Right atrium auricular region (tissue), 2 donors: ENCODE measurements at regions not wholly inside any gene's neighbourhood (a gene's known extent, or its start where the extent isn't known, plus 50 kb on each side); places are given as distances from the start of the nearest gene placed in this dataset.

Experiments
- DNase-seq: peaks from one replicate; pipeline ENCODE4 v3.0.0-alpha.2; 2019; ENCODE audit warnings: low spot score
- H3K27ac ChIP-seq, 2 donors: fragments of 200-600 bp; sonication (generic); 1 replicate in 1 of 2; 2 replicates in 1 of 2; pipeline ENCODE4 v1.5.1; 2016 to 2019
- H3K27me3 ChIP-seq, 2 donors: fragments of 200-600 bp; sonication (generic); one replicate each; pipeline versions ENCODE4 v1.5.1 to v1.6.0; 2017 to 2019
- H3K36me3 ChIP-seq: fragments of 200-600 bp; sonication (generic); one replicate; pipeline ENCODE4 v1.5.1; 2016
- H3K4me1 ChIP-seq, 2 donors: fragments of 200-600 bp; sonication (generic); one replicate each; pipeline versions ENCODE4 v1.5.1 to v1.6.0; 2017 to 2019
- H3K4me3 ChIP-seq, 2 donors: fragments of 200-600 bp; sonication (generic); 1 replicate in 1 of 2; 2 replicates in 1 of 2; pipeline ENCODE4 v1.5.1; 2017 to 2019; ENCODE audit warnings: mild to moderate bottlenecking in 1 of 2, moderate library complexity in 1 of 2
- H3K9me3 ChIP-seq, 2 donors: fragments of 200-600 bp; sonication (generic); one replicate each; pipeline ENCODE4 v1.5.1; 2019
- TF ChIP-seq, protein P1 (sequence below), 2 donors: fragments of 200-600 bp; sonication (generic); IDR thresholded peaks; one replicate each; pipeline ENCODE4 v1.5.1; 2019; ENCODE audit warnings: antibody characterized with exemption in 2 of 2

DNA sequence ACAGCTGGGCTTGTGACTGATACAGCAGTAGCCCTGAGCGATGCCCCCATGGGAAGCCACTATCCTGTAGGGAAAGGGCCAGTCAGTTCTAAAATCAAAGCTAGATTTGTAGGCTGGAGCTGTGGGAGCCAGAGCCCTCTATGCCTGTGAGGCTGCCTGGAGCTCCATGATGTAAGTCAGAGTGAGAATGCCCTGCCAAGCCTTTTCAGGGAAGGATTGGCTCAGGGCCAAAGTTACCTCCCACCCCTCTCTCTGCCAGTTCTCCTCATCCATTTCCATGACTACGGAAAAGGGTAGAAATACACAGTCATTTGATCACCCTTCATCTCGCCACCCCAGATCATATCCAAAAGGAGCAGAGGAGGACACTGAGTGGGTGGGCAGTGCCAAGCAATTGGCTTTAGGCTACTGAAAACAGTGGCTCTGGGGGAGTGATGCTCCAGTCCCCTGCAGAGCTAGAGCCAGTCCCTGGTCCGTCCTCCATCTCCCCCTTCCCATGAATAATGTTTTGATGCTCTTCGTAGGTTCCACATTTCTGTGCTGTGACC, 59.5 kb upstream of the KCNA3 start:
- TF ChIP-seq, protein P1, sequence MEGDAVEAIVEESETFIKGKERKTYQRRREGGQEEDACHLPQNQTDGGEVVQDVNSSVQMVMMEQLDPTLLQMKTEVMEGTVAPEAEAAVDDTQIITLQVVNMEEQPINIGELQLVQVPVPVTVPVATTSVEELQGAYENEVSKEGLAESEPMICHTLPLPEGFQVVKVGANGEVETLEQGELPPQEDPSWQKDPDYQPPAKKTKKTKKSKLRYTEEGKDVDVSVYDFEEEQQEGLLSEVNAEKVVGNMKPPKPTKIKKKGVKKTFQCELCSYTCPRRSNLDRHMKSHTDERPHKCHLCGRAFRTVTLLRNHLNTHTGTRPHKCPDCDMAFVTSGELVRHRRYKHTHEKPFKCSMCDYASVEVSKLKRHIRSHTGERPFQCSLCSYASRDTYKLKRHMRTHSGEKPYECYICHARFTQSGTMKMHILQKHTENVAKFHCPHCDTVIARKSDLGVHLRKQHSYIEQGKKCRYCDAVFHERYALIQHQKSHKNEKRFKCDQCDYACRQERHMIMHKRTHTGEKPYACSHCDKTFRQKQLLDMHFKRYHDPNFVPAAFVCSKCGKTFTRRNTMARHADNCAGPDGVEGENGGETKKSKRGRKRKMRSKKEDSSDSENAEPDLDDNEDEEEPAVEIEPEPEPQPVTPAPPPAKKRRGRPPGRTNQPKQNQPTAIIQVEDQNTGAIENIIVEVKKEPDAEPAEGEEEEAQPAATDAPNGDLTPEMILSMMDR (IDR thresholded peaks at IDR 0.05): no peak
- H3K27me3 ChIP-seq: no peaks in the 10 kb centered on the region
- no peaks in the 10 kb centered on the region for H3K9me3 ChIP-seq
- no peaks in the 10 kb centered on the region for H3K4me1 ChIP-seq
- H3K27ac ChIP-seq: no peak overlapping the region
- no peak for DNase-seq
- no peak overlapping the region for H3K4me3 ChIP-seq
- no peaks in the 10 kb centered on the region for H3K36me3 ChIP-seq

DNA sequence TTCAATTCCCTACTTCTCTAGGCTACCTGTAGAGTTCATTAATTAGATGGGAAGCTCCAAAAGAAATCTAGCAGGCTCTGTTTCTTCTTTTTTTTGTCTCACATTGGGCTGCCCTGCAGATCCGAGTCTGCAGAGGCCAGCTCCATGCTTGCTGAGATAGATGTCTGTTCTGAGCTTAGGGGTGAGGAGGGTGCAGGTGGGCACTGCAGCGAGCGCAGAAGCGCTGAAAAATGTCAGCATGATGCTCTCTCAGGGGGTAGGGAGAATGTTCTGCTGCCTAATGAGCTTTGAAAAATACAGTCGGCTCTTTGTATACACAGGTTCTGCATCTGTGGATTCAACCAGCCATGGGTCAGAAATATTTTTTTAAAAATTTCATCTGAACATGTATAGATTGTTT, 56.8 kb upstream of the KCNA3 start:
- DNase-seq: no peak

DNA sequence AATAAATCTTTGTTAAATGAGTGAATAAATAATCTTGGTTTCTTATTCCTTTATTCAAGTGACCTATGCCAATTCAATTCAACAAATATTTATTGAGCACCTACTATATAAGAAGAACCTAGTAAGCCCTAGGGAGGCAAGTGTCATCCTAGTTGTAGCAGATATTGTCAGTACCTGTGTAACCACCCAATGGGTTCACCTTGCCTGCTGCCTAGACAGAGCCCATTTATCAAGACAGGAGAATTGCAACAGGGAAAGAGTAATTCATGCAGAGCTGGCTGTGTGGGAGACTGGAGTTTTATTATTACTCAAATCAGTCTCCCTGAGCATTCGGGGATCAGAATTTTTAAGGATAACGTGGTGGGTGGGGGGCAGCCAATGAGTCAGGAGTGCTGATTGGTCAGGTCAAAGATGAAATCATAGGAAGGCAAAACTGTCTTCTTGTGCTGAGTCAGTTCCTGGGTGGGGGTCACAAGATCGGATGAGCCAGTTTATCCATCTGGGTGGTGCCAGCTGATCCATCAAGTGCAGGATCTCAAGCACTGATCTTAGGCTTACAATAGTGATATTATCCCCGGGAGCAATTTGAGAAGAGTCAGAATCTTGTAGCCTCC, 53.8 kb upstream of the KCNA3 start:
- Histone ChIP-seq H3K27ac (no peak overlapping the region), H3K27me3 (no peaks in the 10 kb centered on the region)

More for the DNA sequence above, 56.8 kb upstream of the KCNA3 start:
- no peaks in the 10 kb centered on the region for H3K36me3 ChIP-seq
- TF ChIP-seq, protein P1 (IDR thresholded peaks at IDR 0.05): no peak
- no peak overlapping the region for H3K4me3 ChIP-seq
- no peak overlapping the region for H3K27ac ChIP-seq
- H3K4me1 ChIP-seq: no peaks in the 10 kb centered on the region
- H3K9me3 ChIP-seq: no peaks in the 10 kb centered on the region
- H3K27me3 ChIP-seq: no peaks in the 10 kb centered on the region

DNA sequence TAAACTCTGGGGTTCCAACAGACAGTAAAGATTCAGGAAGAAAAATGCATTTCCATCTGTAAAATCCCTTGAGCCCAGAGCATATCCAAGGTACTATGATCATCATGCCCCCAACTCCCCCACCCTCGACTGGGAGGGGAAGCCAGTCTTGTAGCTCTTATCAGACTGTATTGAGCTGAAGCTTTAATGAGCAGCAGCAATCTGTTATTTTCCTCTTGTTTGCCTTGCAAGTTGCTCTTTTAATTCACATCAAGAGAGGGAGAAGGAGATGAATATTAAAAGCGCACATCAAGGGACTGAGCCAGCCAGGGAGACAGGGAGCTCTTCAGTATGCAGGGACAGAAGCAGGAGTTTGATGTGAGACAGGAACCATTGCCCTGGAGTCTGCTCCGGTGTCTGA, 52.5 kb upstream of the KCNA3 start:
- H3K27me3 ChIP-seq: no peaks in the 10 kb centered on the region
- TF ChIP-seq, protein P1 (IDR thresholded peaks at IDR 0.05): no peak
- no peaks in the 10 kb centered on the region for H3K4me1 ChIP-seq
- H3K9me3 ChIP-seq: no peaks in the 10 kb centered on the region
- H3K36me3 ChIP-seq: no peaks in the 10 kb centered on the region
- H3K4me3 ChIP-seq: no peak overlapping the region
- DNase-seq: no peak
- H3K27ac ChIP-seq: no peak overlapping the region

More for the DNA sequence above, 53.8 kb upstream of the KCNA3 start:
- no peak for DNase-seq
- Histone ChIP-seq H3K4me1 (no peaks in the 10 kb centered on the region), H3K9me3 (no peaks in the 10 kb centered on the region), H3K36me3 (no peaks in the 10 kb centered on the region), H3K4me3 (no peak overlapping the region)
- TF ChIP-seq, protein P1 (IDR thresholded peaks at IDR 0.05): no peak

DNA sequence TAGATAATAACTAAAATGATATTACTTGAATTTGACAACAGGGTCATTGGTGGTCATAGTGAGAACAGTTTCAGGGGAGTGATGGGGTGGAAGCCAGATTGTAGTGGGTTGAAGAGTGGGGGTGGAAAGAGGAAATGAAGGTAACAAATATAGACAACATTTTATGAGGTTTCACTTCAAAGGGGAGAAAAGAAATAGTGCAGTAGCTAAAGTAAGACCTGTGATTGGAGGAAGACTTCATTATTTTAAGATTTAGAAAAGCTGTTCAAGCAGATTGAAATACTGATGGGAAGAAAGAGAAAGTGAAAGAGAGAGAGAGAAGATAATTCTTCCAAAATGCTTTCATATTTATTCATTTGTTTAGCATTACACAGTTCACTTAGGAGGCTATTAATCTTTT, 52.0 kb upstream of the KCNA3 start:
- H3K4me3 ChIP-seq: no peak overlapping the region
- TF ChIP-seq, protein P1 (IDR thresholded peaks at IDR 0.05): no peak
- H3K9me3 ChIP-seq: no peaks in the 10 kb centered on the region
- no peak for DNase-seq
- H3K27ac ChIP-seq: no peak overlapping the region
- no peaks in the 10 kb centered on the region for H3K27me3 ChIP-seq
- H3K36me3 ChIP-seq: no peaks in the 10 kb centered on the region
- H3K4me1 ChIP-seq: no peaks in the 10 kb centered on the region
